ENCODE measurements at regions not wholly inside any gene's neighbourhood (a gene's known extent, or its start where the extent isn't known, plus 50 kb on each side); places are given as distances from the start of the nearest gene placed in this dataset.
"Not testable (repeated sequence)": the region's sequence is repeated elsewhere in the genome, so short reads cannot be mapped to it uniquely, and the experiment has no call there.

GRCh38 chr4:28278676-28279075 lies 1418.0 kb downstream of the STIM2 start:
- H3K4me3 Mint-ChIP-seq (ENCODE audit: unreplicated experiment), result no peak overlapping the region
- H3K4me1 Mint-ChIP-seq (ENCODE audit: low read depth, unreplicated experiment), result no peaks in the 10 kb centered on the region
- H3K9me3 Mint-ChIP-seq (ENCODE audit: unreplicated experiment), result no peaks in the 10 kb centered on the region
- H3K27me3 Mint-ChIP-seq (ENCODE audit: unreplicated experiment), result no peaks in the 10 kb centered on the region
- DNase-seq, result no peak
- no peak for TF ChIP-seq CTCF (IDR thresholded peaks at IDR 0.05; ENCODE audit: partially characterized antibody, unreplicated experiment)
- no peak overlapping the region for H3K27ac Mint-ChIP-seq (ENCODE audit: unreplicated experiment)
- H3K36me3 Mint-ChIP-seq (ENCODE audit: unreplicated experiment), result no peaks in the 10 kb centered on the region

GRCh38 chr4:28279249-28279648 lies 1418.6 kb downstream of the STIM2 start:
- DNase-seq, result no peak
- no peaks in the 10 kb centered on the region for H3K9me3 Mint-ChIP-seq (ENCODE audit: unreplicated experiment)
- no peak overlapping the region for H3K27ac Mint-ChIP-seq (ENCODE audit: unreplicated experiment)
- H3K4me1 Mint-ChIP-seq (ENCODE audit: low read depth, unreplicated experiment), result no peaks in the 10 kb centered on the region
- no peak overlapping the region for H3K4me3 Mint-ChIP-seq (ENCODE audit: unreplicated experiment)
- no peaks in the 10 kb centered on the region for H3K36me3 Mint-ChIP-seq (ENCODE audit: unreplicated experiment)
- TF ChIP-seq CTCF (IDR thresholded peaks at IDR 0.05; ENCODE audit: partially characterized antibody, unreplicated experiment), result no peak
- no peaks in the 10 kb centered on the region for H3K27me3 Mint-ChIP-seq (ENCODE audit: unreplicated experiment)

GRCh38 chr4:28286266-28286665 lies 1425.6 kb downstream of the STIM2 start:
- DNase-seq; H3K4me1 Mint-ChIP-seq (ENCODE audit: low read depth, unreplicated experiment); H3K9me3 Mint-ChIP-seq (ENCODE audit: unreplicated experiment); H3K36me3 Mint-ChIP-seq (ENCODE audit: unreplicated experiment); H3K27me3 Mint-ChIP-seq (ENCODE audit: unreplicated experiment); H3K4me3 Mint-ChIP-seq (ENCODE audit: unreplicated experiment); H3K27ac Mint-ChIP-seq (ENCODE audit: unreplicated experiment): not testable (repeated sequence)

- DNase-seq, result no peak
- TF ChIP-seq CTCF (IDR thresholded peaks at IDR 0.05; ENCODE audit: partially characterized antibody, unreplicated experiment), result no peak
Observed at GRCh38 chr4:28287831-28288233, 1427.2 kb downstream of the STIM2 start.

GRCh38 chr4:28296239-28296638 lies 1435.6 kb downstream of the STIM2 start:
- no peak for DNase-seq
- Mint-ChIP-seq H3K27me3 (ENCODE audit: unreplicated experiment) (no peaks in the 10 kb centered on the region), H3K4me1 (ENCODE audit: low read depth, unreplicated experiment) (no peaks in the 10 kb centered on the region), H3K9me3 (ENCODE audit: unreplicated experiment) (peaks cover 3% of the 10 kb centered on the region), H3K27ac (ENCODE audit: unreplicated experiment) (no peak overlapping the region), H3K36me3 (ENCODE audit: unreplicated experiment) (no peaks in the 10 kb centered on the region), H3K4me3 (ENCODE audit: unreplicated experiment) (no peak overlapping the region)
- TF ChIP-seq CTCF (IDR thresholded peaks at IDR 0.05; ENCODE audit: partially characterized antibody, unreplicated experiment), result no peak

More at GRCh38 chr4:28287831-28288233, 1427.2 kb downstream of the STIM2 start:
- no peak overlapping the region for H3K27ac Mint-ChIP-seq (ENCODE audit: unreplicated experiment)
- H3K27me3 Mint-ChIP-seq (ENCODE audit: unreplicated experiment), result no peaks in the 10 kb centered on the region
- no peaks in the 10 kb centered on the region for H3K9me3 Mint-ChIP-seq (ENCODE audit: unreplicated experiment)
- no peaks in the 10 kb centered on the region for H3K4me1 Mint-ChIP-seq (ENCODE audit: low read depth, unreplicated experiment)
- no peaks in the 10 kb centered on the region for H3K36me3 Mint-ChIP-seq (ENCODE audit: unreplicated experiment)
- H3K4me3 Mint-ChIP-seq (ENCODE audit: unreplicated experiment), result no peak overlapping the region

- H3K4me1 Mint-ChIP-seq (ENCODE audit: low read depth, unreplicated experiment), result no peaks in the 10 kb centered on the region
- H3K27ac Mint-ChIP-seq (ENCODE audit: unreplicated experiment), result no peak overlapping the region
- no peaks in the 10 kb centered on the region for H3K36me3 Mint-ChIP-seq (ENCODE audit: unreplicated experiment)
- no peaks in the 10 kb centered on the region for H3K9me3 Mint-ChIP-seq (ENCODE audit: unreplicated experiment)
- H3K27me3 Mint-ChIP-seq (ENCODE audit: unreplicated experiment), result peaks cover 2% of the 10 kb centered on the region
- H3K4me3 Mint-ChIP-seq (ENCODE audit: unreplicated experiment), result no peak overlapping the region
- no peak for TF ChIP-seq CTCF (IDR thresholded peaks at IDR 0.05; ENCODE audit: partially characterized antibody, unreplicated experiment)
- no peak for DNase-seq
Observed at GRCh38 chr4:28310926-28311325, 1450.3 kb downstream of the STIM2 start.

GRCh38 chr4:28312497-28312896 lies 1451.9 kb downstream of the STIM2 start:
- H3K4me1 Mint-ChIP-seq (ENCODE audit: low read depth, unreplicated experiment), result not testable (repeated sequence)

More at GRCh38 chr4:28312497-28312896, 1451.9 kb downstream of the STIM2 start:
- not testable (repeated sequence) for DNase-seq; H3K4me3 Mint-ChIP-seq (ENCODE audit: unreplicated experiment); H3K27me3 Mint-ChIP-seq (ENCODE audit: unreplicated experiment); H3K36me3 Mint-ChIP-seq (ENCODE audit: unreplicated experiment); H3K9me3 Mint-ChIP-seq (ENCODE audit: unreplicated experiment); H3K27ac Mint-ChIP-seq (ENCODE audit: unreplicated experiment)

Data from glutamatergic neuron (in vitro differentiated cells).